SIG-M5 treated with dmso at 0.1 percent for 504 hours (cell line): ENCODE measurements at regions not wholly inside any gene's neighbourhood (a gene's known extent, or its start where the extent isn't known, plus 50 kb on each side); places are given as distances from the start of the nearest gene placed in this dataset.

ENCODE experiments used
- DNase-seq: peaks from one replicate; lab custom pipeline; 2025; ENCODE audit not compliant: unreplicated experiment; lab: John Stamatoyannopoulos, UW

DNA sequence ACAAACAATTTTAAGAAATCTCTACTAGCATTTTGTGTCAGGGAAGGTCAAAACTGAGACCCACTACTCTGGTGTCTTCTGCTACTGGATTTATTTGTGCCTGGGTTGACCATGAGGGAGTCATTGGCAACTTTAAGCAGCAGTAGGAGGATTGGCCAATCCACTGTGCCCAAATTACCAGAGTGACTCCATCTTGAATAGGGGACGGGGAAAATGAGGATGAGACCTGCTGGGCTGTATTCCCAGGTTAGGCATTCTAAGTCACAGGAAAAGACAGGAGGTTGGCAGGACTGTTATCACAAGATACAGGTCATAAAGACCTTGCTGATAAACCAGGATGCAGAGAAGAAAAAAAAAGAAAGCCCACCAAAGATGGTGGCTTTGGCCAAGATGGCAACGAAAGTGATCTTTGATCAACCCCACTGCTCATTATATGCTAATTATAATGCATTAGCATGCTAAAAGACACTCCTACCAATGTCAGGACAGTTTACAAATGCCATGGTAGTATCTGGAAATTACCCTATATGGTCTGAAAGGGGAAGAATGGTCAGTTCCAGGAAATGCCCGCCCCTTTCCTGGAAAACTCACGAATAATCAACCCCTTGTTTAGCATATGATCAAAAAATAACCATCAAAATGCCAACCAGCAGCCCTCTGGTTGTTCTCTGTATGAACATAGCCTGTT is 200.9 kb downstream of the LTN1 start:
- DNase-seq: no peak

DNA sequence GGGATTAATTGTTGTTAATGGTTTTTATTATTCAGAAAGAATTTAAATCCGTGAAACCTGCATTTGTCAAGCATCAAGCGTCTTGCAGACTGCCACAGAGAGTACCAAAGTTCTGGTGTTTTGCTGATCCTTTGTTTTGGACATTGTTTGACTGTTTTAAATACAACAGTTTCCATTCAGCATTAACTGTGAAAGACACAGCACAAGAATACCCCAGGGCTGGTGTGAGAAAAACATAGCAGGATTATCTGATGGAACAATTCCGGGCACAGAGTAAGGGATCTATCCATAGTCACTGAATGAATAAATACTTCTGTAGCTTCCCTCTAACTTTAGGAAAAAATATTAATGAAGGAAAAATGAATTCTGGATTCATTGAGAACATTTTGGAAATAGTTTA is 202.3 kb downstream of the LTN1 start:
- no peak for DNase-seq

DNA sequence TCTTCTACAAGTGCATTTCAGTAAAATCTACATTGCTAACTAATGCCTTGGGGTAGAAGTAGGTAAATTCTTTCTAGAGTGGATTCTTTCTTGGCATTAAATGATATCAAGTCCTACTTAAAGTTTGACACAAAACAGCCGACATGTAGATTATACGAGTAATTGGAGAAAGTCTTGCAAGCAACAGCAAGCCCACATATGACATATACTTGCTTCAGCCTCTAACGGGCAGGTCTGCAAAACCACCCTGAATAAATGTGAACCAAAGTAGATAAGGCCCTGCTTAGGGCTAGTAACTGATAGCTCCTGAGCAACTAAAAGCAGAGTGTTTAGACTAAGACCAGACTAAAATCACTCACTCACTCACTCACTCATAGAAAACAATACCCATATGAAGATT is 203.2 kb downstream of the LTN1 start:
- DNase-seq: no peak

DNA sequence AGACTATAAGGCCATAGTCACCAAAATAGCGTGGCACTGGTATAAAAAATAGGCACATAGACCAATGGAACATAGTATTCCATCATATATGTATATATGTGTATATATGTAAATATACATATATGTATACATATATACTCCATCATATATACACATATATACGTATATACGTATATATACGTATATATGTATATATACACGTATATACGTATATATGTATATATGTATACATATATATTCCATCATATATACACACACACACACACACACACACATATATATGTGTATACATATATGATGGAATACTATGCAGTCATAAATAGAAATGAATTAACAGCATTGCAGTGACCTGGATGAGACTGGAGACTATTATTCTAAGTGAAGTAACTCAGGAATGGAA is 204.6 kb downstream of the LTN1 start:
- DNase-seq: no peak

DNA sequence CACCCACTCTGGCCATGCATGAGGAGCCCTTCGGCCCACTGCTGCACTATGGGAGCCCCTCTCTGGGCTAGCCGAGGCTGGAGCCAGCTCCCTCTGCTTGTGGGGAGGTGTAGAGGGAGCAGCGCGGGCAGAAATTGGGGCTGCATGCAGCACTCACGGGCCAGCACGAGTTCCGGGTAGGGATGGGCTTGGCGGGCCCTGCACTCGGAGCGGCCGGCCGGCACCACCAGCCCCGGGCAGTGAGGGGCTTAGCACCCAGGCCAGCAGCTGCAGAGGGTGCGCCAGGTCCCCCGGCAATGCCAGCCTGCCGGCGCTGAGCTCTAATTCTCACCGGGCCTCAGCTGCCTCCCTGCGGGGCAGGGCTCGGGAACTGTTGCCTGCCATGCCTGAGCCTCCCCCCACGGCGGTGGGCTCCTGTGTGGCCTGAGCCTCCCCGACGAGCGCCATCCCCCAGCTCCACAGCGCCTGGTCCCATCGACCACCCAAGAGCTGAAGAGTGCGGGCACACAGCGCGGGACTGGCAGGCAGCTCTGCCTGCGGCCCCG is 209.0 kb downstream of the LTN1 start:
- DNase-seq: no peak

DNA sequence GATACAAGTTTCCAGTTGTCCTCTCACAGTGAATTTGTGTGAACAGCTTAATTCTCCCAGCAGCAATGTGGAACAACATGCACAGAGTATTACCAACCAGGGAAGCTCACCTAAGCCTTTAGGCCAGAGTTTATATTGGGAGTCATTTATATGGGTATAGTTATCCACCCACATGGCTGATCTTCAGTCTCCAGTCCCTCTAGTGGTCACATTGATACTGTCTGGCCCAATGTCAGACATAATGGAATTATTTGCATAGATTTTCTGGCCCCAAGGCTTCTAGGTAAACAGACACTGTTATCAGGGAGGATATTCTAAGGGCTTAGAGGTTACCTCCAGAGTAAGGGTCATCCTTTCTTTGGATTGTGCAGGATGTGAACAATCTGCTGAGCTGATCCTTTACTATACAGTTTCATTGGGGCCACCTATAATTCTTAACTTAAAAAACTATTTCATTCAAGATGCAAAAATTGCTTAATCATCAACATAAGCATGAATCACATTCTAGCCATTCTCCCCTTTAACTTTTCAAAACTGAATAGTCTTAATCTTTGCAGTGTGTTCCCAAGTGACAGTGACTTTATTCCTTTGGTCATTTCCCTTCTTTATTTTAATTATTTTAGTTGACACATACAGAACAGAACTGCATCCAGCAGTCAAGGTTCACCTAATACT is 210.9 kb downstream of the LTN1 start:
- DNase-seq: peak; percentile 26

DNA sequence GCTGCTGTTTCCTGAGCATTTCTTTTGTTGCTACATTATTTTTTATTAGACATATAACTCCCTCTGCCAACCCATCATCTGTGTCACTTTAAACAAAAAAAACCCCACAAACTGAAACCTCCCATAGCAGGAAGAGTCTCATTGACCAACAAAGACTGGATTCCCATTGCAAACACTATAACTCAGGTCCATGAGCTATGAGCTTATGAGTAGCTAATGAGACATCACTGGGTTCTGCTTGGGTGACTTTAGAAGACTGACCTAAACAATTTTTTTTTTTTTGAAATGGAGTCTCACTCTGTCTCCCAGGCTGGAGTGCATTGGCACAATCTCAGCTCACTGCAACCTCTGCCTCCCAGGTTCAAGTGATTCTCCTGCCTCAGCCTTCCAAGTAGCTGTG is 212.8 kb downstream of the LTN1 start:
- DNase-seq: no peak

DNA sequence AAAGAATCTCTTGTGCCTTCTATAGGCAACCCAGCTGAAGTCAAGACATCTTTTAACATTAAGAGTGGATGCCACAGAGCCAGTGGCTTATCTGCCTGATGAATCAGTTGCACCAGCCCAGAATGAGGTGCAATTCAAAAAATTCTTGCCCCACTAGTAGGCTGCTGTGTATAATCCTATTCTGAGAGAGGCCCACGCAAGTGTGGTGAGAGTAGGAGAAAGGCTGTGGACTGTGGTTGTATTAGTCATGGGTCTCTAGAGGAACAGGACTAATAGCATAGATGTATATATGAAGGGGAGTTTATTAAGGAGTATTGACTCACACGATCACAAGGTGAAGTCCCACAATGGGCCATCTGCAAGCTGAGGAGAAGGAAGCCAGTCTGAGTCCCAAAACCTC is 216.4 kb downstream of the LTN1 start:
- DNase-seq: no peak

DNA sequence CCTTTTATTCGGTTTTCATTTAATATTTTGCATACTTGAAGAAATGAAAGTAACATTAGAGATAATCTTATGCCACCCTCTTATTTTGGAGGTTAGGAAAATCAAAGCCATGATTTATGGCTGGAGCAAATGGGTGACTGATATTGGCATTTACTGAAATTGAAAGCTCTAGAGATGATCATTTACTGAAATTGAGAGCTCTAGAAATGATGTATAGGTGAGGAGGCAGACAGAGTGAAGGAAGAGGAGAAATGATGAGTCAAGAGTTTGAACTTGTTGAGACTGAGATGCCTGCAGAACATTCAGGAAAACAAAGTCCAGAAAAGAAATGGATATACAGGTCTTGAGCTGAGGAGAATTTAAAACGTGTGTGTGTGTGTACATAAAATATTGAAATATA is 217.6 kb downstream of the LTN1 start:
- DNase-seq: no peak

DNA sequence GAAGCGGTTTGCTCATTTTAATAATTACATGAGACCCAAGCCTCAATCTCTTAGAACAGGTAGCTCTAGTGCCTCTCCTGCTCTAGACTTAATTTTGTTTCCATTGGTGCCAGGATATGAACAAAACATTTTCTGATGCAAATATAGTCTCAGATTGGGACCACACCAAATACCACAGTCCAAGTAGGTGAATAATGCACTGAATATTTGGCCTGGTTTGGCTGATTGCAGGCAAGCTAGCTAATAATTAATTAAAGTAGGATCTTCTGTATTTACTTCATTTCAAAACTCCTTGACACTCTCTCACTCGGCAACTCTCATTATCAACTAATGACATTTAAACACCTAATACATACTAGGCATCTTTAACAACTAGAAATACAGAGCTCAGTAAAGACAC is 219.6 kb downstream of the LTN1 start:
- DNase-seq: no peak

DNA sequence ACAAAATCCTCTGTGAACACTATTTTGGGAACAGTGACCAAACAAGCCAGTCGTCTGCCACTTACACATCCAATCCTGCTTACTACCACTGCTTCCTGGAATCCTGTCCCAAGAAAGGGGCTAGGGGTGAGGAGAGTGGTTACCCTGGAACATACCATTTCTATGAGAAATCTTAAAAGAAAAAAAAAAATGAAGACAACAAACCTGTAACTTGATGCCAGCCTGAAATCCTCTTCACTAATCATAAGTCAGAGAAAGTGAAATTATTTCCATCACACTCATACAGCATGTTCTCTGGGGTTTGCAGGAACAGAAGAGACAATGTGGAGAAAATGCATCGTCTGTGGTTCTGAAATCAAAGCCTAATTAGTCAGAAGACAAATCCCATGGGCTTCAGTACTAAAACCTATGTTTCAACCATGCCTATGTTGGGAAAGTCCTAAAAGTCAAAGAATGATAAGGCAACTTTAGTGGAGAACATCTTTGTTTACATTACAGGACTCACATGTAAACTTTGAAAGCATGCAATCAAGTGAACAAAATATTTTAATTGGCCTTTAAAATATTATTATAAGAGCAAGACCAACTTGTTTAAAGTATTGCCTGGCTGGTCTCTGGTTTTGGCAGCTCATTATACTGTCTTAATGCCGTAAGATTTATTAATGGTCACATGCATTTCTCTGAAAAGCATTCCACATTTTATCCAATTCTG is 220.7 kb downstream of the LTN1 start:
- no peak for DNase-seq

DNA sequence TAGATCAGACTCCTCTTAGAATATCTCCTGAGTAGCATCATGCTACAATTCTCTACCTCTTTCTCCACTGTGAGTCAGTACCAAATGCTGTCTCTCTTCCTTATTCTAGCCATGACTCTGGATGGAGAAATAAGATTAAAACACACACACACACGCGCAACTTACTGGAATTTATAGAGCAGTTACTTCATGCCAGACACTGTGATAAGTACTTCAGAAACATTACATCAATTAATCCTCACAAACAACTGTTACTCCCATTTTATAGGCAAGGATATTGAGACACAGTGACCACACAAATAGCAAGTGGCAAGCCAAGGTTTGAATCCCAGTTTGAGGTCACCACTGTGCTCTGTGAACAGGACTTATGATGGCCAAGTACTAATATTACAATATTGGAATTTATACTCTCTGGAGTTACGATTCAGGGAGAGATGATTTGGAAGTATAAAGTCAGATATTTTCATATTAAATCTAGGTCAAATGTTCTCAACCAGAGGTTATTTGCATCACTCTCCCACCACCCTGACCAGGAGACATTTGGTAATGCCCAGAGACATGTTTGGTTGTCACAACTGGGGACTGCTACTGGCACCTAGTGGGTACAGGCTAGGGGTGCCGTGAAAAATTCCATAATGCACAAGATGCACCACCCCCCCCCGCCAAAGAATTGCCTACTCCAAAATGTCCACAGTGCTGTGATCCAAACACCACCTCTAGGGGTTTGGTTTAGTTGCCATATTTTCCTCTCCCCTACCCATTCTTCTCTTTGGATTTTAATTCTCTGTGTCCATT is 221.6 kb downstream of the LTN1 start:
- no peak for DNase-seq

DNA sequence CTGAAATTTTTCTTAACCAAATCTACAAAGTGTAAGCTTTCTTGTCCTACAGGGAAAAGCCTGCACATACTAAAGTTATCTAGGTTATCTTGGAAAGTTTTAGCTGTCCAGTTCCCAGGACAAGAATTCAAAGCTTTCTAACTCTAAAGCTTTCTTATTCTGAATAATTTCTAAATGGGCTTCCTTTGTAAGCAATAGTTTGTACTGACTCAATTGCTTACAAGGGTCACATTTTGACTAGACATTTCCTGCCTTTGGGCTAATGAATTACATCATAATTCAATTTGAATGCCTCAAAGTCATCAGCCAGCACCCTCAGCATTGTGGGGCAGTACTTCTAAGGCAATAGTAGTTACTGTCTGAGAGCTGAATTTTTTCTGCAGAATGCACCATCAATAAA is 223.0 kb downstream of the LTN1 start:
- DNase-seq: no peak

DNA sequence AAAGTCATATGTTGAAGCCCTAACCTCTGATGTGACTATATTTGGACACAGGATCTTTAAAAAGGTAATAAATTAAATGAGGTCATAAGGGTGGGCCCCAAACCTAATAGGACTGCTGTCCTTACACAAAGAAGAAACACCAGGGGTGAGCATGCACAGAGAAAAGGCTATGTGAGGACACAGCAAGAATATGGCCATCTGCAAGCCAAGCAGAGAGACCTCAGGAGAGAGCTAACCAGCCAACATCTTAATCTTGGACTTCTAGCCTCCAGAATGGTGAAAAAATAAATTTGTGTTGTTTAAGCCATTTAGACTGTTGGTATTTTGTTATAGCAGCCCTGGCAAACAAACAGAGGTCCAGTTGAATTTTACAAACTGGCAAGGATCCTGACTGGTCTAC is 223.9 kb downstream of the LTN1 start:
- DNase-seq: no peak

DNA sequence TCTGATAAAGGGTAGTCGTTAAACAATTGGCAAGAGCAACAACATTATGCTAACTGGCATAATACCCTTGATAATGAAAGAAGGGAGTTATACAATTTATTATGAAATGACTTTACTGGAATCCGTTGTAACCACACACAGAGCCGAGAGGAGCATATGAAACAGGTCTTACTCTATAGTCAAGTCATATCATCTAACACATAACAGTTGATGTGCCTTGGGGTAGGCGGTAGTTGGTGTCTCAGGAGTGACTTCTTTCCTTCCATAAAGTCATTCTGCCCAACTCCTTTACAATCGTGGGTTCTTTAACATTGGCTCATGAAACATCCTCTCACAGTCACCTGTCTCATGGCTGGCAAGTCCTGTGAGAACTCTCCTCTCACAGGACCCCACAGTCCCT is 225.2 kb downstream of the LTN1 start:
- DNase-seq: no peak

DNA sequence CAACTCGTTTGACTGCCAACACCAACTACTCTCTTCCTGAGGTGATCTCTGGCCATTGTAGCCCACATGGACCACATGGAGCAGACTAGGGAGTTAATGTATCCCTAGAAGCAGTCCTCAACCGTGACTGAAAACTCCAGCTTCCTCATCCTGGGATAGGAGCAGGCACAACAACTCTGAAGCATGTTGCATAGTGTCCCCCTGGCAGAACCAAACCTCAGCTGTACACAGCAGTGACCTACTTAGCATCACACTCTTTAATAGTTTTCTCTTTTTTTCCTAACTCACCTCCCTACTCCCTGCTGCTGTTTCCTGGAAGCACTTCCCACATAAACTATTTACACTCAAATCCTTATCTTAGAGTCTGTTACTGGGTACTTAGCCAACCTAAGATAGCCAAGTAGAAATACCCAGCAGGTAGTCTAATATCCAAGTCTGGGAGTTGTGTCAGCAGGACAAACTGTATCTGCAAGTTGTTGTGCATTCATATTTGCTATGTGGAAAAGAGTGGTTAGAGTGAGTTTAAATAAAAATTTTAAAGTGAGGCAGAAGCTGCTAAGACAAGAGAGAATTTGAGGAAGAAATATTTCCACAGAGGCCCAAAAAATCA is 228.8 kb downstream of the LTN1 start:
- DNase-seq: no peak

DNA sequence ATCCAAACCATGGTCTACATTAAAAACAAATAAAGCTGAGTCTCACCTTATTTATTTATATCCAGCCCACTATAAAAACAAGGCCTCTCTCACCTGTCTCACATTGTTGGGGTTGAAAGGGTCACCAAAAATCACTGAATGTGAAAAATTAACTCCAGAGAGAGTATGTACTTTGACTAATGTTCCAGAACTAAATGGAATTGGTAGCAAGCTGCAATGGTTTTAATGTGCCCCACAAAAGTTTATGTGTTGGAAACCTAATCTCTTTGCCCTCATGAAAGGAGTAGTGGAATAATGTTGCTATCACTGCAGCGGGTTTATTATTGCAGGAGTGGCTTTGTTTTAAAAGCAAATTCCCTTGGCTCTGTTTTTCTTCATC is 230.3 kb downstream of the LTN1 start:
- DNase-seq: no peak

DNA sequence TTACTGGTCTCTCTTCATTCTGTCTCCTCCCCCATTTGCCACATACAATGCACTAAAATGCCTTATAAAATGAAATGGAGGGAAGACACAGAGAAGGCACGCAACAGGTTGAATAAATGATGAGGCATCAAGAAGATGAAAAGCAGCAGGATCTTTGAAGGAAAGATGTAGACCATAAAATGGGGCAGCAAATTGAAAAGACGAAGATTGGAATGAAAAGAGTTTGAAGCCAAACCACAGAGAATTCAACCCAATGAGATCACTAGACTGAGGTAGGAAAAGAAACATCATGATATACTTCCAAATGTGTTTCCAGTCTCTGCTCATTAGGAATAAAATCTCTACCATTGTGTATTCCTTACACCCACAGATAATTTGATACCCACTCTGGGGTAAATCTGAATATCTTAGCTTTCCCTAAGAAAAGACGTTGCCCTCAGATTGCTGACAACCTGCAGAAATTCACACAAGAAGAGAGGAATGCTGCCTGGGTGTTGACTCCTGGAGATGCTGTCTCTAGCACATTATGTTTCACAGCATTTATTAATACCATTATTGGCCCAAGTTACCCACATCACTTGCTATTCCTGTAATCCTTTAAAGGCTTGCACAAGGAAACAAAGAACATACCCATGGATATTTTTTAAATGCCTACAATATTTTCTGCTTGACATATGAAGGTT is 230.9 kb downstream of the LTN1 start:
- DNase-seq: no peak

DNA sequence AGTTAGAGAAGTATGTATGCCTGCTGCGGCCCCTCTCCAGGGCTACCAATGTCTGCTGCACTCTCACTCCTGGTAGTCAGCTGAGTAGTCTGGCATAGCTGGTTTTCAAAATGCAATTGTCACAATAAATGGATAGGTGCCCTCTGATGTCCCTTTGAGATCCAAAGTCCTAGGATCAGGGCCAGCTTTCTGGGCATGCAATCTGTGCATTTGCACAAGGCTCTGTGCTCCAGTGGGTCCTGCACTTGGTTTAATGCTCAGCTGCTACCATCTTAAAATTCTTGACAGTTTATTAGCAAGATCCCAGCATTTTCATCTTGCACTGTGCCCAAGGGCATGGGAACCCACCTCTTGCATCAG is 233.8 kb downstream of the LTN1 start:
- no peak for DNase-seq

DNA sequence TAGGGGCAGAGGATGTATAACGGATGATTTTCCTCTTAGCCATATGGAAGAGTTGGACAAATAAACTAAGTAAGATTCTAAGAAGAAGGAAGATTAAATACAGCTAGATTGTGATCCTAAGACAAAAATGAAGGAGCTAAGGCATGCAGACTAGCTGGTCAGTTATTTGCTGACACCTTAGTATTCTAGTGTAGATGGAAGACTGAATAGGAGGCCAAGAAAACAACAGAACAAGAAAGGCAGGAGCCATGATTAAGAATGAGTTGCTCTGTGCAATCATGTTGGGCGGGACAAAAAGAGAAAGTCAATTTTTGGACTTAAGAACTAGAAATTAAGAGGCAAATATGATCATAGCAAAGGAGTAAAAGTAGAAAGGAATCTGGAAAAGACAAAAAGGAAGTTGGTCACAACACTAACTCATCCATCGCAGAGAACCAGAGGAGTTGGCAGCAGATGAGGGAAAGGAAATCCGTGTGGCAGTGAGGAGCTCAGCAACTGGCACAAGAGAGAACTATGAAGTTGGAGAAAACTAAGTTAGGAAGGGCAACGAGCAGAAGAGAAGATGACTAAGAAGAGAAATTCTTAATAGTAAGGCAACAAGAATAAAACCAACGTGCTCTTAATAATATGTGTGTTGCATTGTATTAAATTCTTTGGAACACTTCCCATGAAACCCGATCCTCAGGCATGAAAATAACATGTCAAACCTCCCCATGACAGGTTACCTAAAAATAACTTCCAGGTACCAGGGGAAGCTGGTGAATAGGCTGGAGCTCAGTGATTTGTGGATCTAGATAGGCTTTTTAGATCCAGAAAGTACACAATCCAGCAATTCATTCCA is 234.4 kb downstream of the LTN1 start:
- DNase-seq: no peak
